PC-3 (cell line): ENCODE measurements at regions not wholly inside any gene's neighbourhood (a gene's known extent, or its start where the extent isn't known, plus 50 kb on each side); places are given as distances from the start of the nearest gene placed in this dataset.

Experiments used
- CTCF ChIP-seq: fragments of 300-600 bp; sonication (generic); conservative IDR thresholded peaks from 2 replicates; pipeline ENCODE4 v1.5.1; 2017; ENCODE audit warnings: antibody characterized with exemption, low read depth, mild to moderate bottlenecking, low read length
- EZH2 ChIP-seq: fragments of 300-600 bp; sonication (generic); IDR thresholded peaks from one replicate; pipeline ENCODE4 v1.6.1; 2017; ENCODE audit warnings: antibody characterized with exemption, mild to moderate bottlenecking, low read length; ENCODE audit not compliant: unreplicated experiment
- EZH2phosphoT487 ChIP-seq: fragments of 300-600 bp; sonication (generic); IDR thresholded peaks from 2 replicates; pipeline ENCODE4 v1.6.1; 2018; ENCODE audit warnings: mild to moderate bottlenecking, antibody characterized with exemption, low read length, borderline replicate concordance

DNA sequence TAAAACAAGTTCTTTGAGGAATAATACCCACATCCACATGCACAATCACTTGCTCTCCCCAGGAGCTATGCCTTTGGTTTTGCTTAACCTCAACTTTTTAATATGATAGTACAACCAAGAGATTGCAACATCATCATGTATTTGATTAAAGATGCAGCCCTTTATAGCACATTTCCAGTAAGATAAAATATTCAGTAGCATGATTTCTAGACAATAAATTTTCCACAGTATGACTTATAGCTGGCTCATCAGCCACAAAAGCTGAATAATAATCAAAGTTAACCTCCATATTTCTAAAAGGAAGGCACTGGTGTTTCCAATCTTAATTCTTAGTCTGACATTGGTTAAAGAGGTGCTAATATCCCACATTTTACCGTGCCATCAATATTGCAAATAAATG lies 622.5 kb downstream of the TBL1XR1 start:
- TF ChIP-seq CTCF (no peak), EZH2 (no peak), EZH2phosphoT487 (no peak)
